Right lobe of liver (tissue), 4 donors: ENCODE measurements at regions not wholly inside any gene's neighbourhood (a gene's known extent, or its start where the extent isn't known, plus 50 kb on each side); places are given as distances from the start of the nearest gene placed in this dataset.

Experiments used
- POLR2A ChIP-seq: fragments of 450-650 bp; IDR thresholded peaks from one replicate; pipeline ENCODE4 v1.6.1; 2017; ENCODE audit warnings: antibody characterized with exemption, mild to moderate bottlenecking
- TF ChIP-seq, protein P1 (sequence below), 4 donors: fragments of 200-600 bp in 3 of 4; fragments of 450-650 bp in 1 of 4; IDR thresholded peaks; one replicate each; pipeline versions ENCODE4 v1.5.1 to v1.8.0; 2016 to 2022; ENCODE audit warnings: antibody characterized with exemption in 4 of 4, mild to moderate bottlenecking in 2 of 4
- donor health status: DM: no; HTN: no; CAD: no.
- donor health status: DM: no; HTN: no; CAD: no.
- donor health status: DM: no; HTN: yes; CAD: no.

DNA sequence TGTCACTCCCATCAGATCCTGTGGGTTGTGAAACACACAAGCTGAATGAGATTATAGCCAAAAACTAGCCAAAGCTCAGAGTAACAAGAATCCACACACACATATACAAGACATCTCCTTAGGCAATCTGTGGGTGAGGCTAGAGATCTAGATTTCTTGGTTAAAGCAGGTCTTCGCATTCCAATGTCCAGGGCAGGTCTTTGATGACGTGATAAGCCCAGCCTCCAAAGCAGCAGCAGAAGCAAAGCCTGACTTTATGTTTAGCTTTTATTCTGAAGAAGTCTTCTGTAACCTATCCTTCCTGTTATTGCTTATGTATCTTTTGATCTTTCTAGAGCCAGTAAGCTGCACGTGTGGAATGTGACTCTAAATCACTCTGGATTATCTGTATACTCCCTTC, 199.1 kb upstream of the SLC30A5 start:
- TF ChIP-seq, protein P1, sequence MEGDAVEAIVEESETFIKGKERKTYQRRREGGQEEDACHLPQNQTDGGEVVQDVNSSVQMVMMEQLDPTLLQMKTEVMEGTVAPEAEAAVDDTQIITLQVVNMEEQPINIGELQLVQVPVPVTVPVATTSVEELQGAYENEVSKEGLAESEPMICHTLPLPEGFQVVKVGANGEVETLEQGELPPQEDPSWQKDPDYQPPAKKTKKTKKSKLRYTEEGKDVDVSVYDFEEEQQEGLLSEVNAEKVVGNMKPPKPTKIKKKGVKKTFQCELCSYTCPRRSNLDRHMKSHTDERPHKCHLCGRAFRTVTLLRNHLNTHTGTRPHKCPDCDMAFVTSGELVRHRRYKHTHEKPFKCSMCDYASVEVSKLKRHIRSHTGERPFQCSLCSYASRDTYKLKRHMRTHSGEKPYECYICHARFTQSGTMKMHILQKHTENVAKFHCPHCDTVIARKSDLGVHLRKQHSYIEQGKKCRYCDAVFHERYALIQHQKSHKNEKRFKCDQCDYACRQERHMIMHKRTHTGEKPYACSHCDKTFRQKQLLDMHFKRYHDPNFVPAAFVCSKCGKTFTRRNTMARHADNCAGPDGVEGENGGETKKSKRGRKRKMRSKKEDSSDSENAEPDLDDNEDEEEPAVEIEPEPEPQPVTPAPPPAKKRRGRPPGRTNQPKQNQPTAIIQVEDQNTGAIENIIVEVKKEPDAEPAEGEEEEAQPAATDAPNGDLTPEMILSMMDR (IDR thresholded peaks at IDR 0.05): no peak
- TF ChIP-seq POLR2A: no peak
